ENCODE measurements at regions not wholly inside any gene's neighbourhood (a gene's known extent, or its start where the extent isn't known, plus 50 kb on each side); places are given as distances from the start of the nearest gene placed in this dataset.
A peak's percentile ranks its signal among the peaks of the same experiment; 100 is the strongest.
"Not testable (repeated sequence)": the region's sequence is repeated elsewhere in the genome, so short reads cannot be mapped to it uniquely, and the experiment has no call there.

GRCh38 chr5:72586788-72587530 is 79.7 kb upstream of the ZNF366 start:
- no peak for DNase-seq (ENCODE audit: low read depth, low spot score)

GRCh38 chr5:72584466-72584865 is 77.3 kb upstream of the ZNF366 start:
- peak; percentile 21 for DNase-seq (ENCODE audit: low read depth, low spot score)
- in situ Hi-C loops (cut with HindIII; ENCODE audit: low pct_unique_long_range_greater_than_20kb, low sequenced_read_pairs), result no loop called here

More at GRCh38 chr5:72586788-72587530, 79.7 kb upstream of the ZNF366 start:
- in situ Hi-C loops (cut with HindIII; ENCODE audit: low pct_unique_long_range_greater_than_20kb, low sequenced_read_pairs), result no loop called here

- in situ Hi-C loops (cut with HindIII; ENCODE audit: low pct_unique_long_range_greater_than_20kb, low sequenced_read_pairs); DNase-seq (ENCODE audit: low read depth, low spot score): not testable (repeated sequence)
Measured at GRCh38 chr5:72579290-72579689, 72.1 kb upstream of the ZNF366 start.

DNA sequence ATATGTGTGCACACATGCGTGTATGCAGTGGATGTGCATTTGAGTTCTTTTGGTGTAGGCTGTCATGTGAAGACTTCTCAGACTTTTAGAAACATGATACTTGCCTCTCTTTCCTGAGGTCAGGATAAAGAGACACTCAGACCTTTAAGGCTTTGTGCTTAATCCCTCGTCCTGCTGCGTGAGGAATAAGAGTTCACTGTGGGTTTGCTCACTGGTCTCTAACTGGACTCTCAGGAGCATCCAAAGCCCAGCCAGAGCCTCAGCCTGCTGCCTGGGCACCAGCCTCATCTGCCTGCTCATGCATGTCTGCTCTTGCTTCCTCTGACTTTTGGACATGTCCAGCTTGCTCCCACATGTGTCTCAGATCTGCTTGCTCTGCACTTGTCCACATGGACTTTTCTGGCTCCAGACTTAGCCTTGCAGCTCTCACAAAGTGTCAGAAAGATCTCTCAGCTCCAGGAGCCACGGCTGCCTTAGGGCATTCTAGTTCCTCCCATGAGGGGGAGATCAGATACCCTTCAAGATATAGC is 65.1 kb upstream of the ZNF366 start:
- in situ Hi-C loops (cut with HindIII; ENCODE audit: low pct_unique_long_range_greater_than_20kb, low sequenced_read_pairs), result no loop called here
- no peak for DNase-seq (ENCODE audit: low read depth, low spot score)

DNA sequence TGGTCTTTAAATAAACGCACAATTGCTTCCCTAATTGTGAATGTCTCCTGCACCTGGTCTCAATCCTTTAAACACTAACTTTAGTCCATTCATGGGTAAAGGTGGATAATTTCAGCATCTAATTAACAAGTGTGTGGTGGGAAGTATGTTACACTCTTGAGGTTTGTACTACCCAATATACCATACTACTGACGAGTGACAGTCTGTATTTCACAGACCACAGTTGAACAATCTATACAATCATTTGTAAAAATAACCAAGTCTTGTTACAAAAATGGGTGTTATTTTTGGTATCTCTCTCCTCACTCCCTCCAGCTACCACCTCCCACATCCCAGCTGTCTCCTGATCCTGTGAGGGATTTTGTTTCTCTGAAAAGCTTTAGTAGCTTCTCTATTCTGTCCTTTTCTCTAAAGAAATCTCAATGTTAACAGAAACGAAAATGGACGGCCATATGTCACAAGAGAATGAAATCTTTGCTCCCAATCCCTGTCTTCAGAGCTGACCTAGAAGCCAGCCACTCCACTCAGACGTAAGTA is 62.3 kb upstream of the ZNF366 start:
- in situ Hi-C loops (cut with HindIII; ENCODE audit: low pct_unique_long_range_greater_than_20kb, low sequenced_read_pairs), result no loop called here
- no peak for DNase-seq (ENCODE audit: low read depth, low spot score)

GRCh38 chr5:72566746-72567145 is 59.5 kb upstream of the ZNF366 start:
- DNase-seq (ENCODE audit: low read depth, low spot score), result no peak
- in situ Hi-C loops (cut with HindIII; ENCODE audit: low pct_unique_long_range_greater_than_20kb, low sequenced_read_pairs), result no loop called here

- no peak for DNase-seq (ENCODE audit: low read depth, low spot score)
- in situ Hi-C loops (cut with HindIII; ENCODE audit: low pct_unique_long_range_greater_than_20kb, low sequenced_read_pairs), result no loop called here
Measured at GRCh38 chr5:72565513-72566289, 58.5 kb upstream of the ZNF366 start.

- in situ Hi-C loops (cut with HindIII; ENCODE audit: low pct_unique_long_range_greater_than_20kb, low sequenced_read_pairs), result no loop called here
- no peak for DNase-seq (ENCODE audit: low read depth, low spot score)
Measured at GRCh38 chr5:72562717-72563116, 55.5 kb upstream of the ZNF366 start.

GRCh38 chr5:72561148-72561972 is 54.1 kb upstream of the ZNF366 start:
- no peak for DNase-seq (ENCODE audit: low read depth, low spot score)
- in situ Hi-C loops (cut with HindIII; ENCODE audit: low pct_unique_long_range_greater_than_20kb, low sequenced_read_pairs), result no loop called here

GRCh38 chr5:72559866-72560766 is 52.9 kb upstream of the ZNF366 start:
- in situ Hi-C loops (cut with HindIII; ENCODE audit: low pct_unique_long_range_greater_than_20kb, low sequenced_read_pairs), result no loop called here
- DNase-seq (ENCODE audit: low read depth, low spot score), result peak; percentile 38

DNA sequence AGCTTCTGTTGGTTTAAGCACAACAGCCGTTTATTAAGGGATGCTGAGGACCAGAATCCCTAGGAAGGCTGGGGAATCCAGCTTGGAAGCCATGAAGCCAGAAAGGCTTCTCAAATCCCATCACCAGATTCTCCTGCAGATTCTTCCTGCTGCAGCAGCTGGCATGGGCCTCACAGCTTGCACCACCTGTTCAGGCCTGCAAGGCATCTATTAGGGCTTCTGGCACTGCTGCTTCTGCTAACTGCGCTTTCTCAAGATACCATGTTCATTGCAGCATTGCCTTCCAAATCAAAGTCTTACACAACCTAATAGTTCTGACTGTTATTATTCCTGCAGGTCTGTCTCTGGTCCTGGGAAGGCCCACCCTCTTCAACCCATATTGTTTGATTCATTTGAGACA is 51.2 kb upstream of the ZNF366 start:
- in situ Hi-C loops (cut with HindIII; ENCODE audit: low pct_unique_long_range_greater_than_20kb, low sequenced_read_pairs), result no loop called here
- no peak for DNase-seq (ENCODE audit: low read depth, low spot score)

GRCh38 chr5:72558046-72558336 is 50.8 kb upstream of the ZNF366 start:
- in situ Hi-C loops (cut with HindIII; ENCODE audit: low pct_unique_long_range_greater_than_20kb, low sequenced_read_pairs), result no loop called here
- DNase-seq (ENCODE audit: low read depth, low spot score), result no peak

- no peak for DNase-seq (ENCODE audit: low read depth, low spot score)
- in situ Hi-C loops (cut with HindIII; ENCODE audit: low pct_unique_long_range_greater_than_20kb, low sequenced_read_pairs), result no loop called here
Measured at GRCh38 chr5:72557167-72558045, 50.2 kb upstream of the ZNF366 start.

All from SK-MEL-5 (cell line).